WERI-Rb-1 (cell line): ENCODE measurements at regions not wholly inside any gene's neighbourhood (a gene's known extent, or its start where the extent isn't known, plus 50 kb on each side); places are given as distances from the start of the nearest gene placed in this dataset.

Experiments used
- DNase-seq: peaks from one replicate; pipeline ENCODE4 v3.0.0-alpha.2; 2020
- H3K27ac ChIP-seq: fragments of 250-450 bp; sonication (Bioruptor Pico); 2 replicates; pipeline ENCODE4 v1.5.1; 2020; ENCODE audit warnings: mild to moderate bottlenecking, moderate library complexity
- H3K27me3 ChIP-seq: fragments of 250-450 bp; sonication (Bioruptor Pico); 2 replicates; pipeline ENCODE4 v1.5.1; 2021; ENCODE audit warnings: mild to moderate bottlenecking, low read depth, moderate library complexity; ENCODE audit not compliant: insufficient read depth, severe bottlenecking
- H3K36me3 ChIP-seq: fragments of 250-450 bp; sonication (Bioruptor Pico); 2 replicates; pipeline ENCODE4 v1.5.1; 2020; ENCODE audit warnings: mild to moderate bottlenecking, moderate library complexity
- H3K4me3 ChIP-seq: 2 replicates; pipeline ENCODE4 v1.5.1; 2011; ENCODE audit warnings: low read depth, mild to moderate bottlenecking, control low read depth, low read length
- H3K9me3 ChIP-seq: fragments of 250-450 bp; sonication (Bioruptor Pico); 2 replicates; pipeline ENCODE4 v1.5.1; 2021; ENCODE audit warnings: mild to moderate bottlenecking, moderate library complexity; ENCODE audit not compliant: severe bottlenecking
- TF ChIP-seq, protein P1 (sequence below): IDR thresholded peaks from 2 replicates; pipeline ENCODE4 v1.5.1; 2011; ENCODE audit warnings: low read depth, mild to moderate bottlenecking, control low read depth, inconsistent platforms, low read length

DNA sequence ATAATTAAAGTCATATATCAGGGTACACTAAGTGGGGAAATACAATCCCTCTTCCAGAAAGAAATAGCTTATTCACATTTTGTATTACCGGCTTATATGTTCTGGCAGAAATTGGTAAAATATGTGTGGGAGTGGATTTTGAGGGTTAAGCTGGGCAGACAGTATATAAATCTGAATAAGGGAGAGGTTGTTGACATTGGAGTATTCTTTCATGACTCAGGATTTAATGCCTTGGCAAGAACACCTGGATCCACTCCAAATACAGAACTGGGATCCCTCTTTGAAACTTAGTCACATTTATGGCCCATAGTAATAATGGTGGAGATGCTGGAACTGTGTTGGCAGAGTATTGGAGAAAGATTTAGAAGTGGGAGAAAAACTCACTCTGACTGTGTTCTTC, 54.3 kb upstream of the TET2 start:
- no peaks in the 10 kb centered on the region for H3K9me3 ChIP-seq
- TF ChIP-seq, protein P1, sequence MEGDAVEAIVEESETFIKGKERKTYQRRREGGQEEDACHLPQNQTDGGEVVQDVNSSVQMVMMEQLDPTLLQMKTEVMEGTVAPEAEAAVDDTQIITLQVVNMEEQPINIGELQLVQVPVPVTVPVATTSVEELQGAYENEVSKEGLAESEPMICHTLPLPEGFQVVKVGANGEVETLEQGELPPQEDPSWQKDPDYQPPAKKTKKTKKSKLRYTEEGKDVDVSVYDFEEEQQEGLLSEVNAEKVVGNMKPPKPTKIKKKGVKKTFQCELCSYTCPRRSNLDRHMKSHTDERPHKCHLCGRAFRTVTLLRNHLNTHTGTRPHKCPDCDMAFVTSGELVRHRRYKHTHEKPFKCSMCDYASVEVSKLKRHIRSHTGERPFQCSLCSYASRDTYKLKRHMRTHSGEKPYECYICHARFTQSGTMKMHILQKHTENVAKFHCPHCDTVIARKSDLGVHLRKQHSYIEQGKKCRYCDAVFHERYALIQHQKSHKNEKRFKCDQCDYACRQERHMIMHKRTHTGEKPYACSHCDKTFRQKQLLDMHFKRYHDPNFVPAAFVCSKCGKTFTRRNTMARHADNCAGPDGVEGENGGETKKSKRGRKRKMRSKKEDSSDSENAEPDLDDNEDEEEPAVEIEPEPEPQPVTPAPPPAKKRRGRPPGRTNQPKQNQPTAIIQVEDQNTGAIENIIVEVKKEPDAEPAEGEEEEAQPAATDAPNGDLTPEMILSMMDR, result no peak
- no peaks in the 10 kb centered on the region for H3K27me3 ChIP-seq
- DNase-seq, result no peak
- no peak overlapping the region for H3K4me3 ChIP-seq
- no peaks in the 10 kb centered on the region for H3K36me3 ChIP-seq
- no peak overlapping the region for H3K27ac ChIP-seq

DNA sequence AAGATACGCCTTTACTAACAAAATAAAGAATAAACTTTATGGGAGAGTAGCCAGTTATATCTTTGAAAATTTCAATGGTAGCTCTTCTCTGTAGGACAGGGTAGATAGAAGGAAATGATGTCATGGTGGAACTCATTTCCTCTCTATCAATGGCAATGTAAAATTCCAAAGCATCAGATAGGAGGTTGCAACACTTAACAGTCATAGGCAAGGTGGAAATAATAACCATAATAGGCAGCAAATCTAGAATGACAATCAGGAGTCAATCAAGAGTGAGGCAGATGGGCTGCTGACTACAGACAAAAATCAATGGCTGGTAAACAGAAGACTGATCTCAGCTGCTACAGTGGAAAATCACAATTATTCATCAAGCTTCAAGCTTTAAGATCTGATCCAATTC, 53.9 kb upstream of the TET2 start:
- TF ChIP-seq, protein P1, result no peak
- no peak overlapping the region for H3K27ac ChIP-seq
- H3K27me3 ChIP-seq, result no peaks in the 10 kb centered on the region
- no peaks in the 10 kb centered on the region for H3K36me3 ChIP-seq
- DNase-seq, result no peak
- H3K9me3 ChIP-seq, result no peaks in the 10 kb centered on the region
- H3K4me3 ChIP-seq, result no peak overlapping the region

DNA sequence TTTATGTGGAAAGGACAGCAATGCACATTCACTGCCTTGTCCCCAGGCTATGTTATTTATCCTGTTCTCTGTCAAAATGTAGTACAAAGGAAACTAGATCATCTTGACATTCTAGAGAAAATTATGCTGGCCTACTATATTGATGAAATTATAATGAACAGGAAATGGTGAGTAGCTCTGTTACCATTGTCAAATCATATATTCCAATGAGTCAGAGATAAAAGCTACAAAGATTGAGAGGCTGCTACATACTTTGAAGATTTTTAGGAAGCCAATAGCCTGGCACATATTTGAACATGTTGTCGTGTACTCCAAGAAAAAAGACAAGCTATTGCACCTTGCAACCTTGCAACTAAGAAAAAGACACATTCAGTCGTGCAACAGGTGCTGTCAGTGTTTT, 52.7 kb upstream of the TET2 start:
- Histone ChIP-seq H3K27ac (no peak overlapping the region), H3K4me3 (no peak overlapping the region)

More for the DNA sequence above, 52.7 kb upstream of the TET2 start:
- TF ChIP-seq, protein P1, result no peak
- no peak for DNase-seq
- Histone ChIP-seq H3K9me3 (no peaks in the 10 kb centered on the region), H3K36me3 (no peaks in the 10 kb centered on the region), H3K27me3 (no peaks in the 10 kb centered on the region)
